ENCODE measurements at regions not wholly inside any gene's neighbourhood (a gene's known extent, or its start where the extent isn't known, plus 50 kb on each side); places are given as distances from the start of the nearest gene placed in this dataset.
"Not testable (repeated sequence)": the region's sequence is repeated elsewhere in the genome, so short reads cannot be mapped to it uniquely, and the experiment has no call there.

GRCh38 chr2:121049950-121050585 lies 234.9 kb downstream of the TFCP2L1 start:
- DNase-seq (ENCODE audit: extremely low spot score, insufficient read length, low read depth): no peak
- no peak for FAIRE-seq

GRCh38 chr2:121051311-121051710 lies 233.7 kb downstream of the TFCP2L1 start:
- FAIRE-seq (no peak), DNase-seq (ENCODE audit: extremely low spot score, insufficient read length, low read depth) (no peak)

GRCh38 chr2:121052023-121052422 lies 233.0 kb downstream of the TFCP2L1 start:
- FAIRE-seq (no peak), DNase-seq (ENCODE audit: extremely low spot score, insufficient read length, low read depth) (no peak)

- FAIRE-seq (no peak), DNase-seq (ENCODE audit: extremely low spot score, insufficient read length, low read depth) (no peak)
Observed at GRCh38 chr2:121052521-121052920, 232.5 kb downstream of the TFCP2L1 start.

- DNase-seq (ENCODE audit: extremely low spot score, insufficient read length, low read depth): no peak
- FAIRE-seq: no peak
Observed at GRCh38 chr2:121055088-121055487, 229.9 kb downstream of the TFCP2L1 start.

GRCh38 chr2:121055501-121055900 lies 229.5 kb downstream of the TFCP2L1 start:
- no peak for DNase-seq (ENCODE audit: extremely low spot score, insufficient read length, low read depth)

GRCh38 chr2:121058852-121059558 lies 226.0 kb downstream of the TFCP2L1 start:
- no peak for DNase-seq (ENCODE audit: extremely low spot score, insufficient read length, low read depth)
- no peak for FAIRE-seq

More at GRCh38 chr2:121055501-121055900, 229.5 kb downstream of the TFCP2L1 start:
- FAIRE-seq: no peak

- no peak for FAIRE-seq
- DNase-seq (ENCODE audit: extremely low spot score, insufficient read length, low read depth): no peak
Observed at GRCh38 chr2:121059651-121060649, 225.1 kb downstream of the TFCP2L1 start.

GRCh38 chr2:121061633-121062032 lies 223.4 kb downstream of the TFCP2L1 start:
- DNase-seq (ENCODE audit: extremely low spot score, insufficient read length, low read depth) (no peak), FAIRE-seq (no peak)

- FAIRE-seq: no peak
Observed at GRCh38 chr2:121063471-121063870, 221.5 kb downstream of the TFCP2L1 start.

GRCh38 chr2:121064186-121064585 lies 220.8 kb downstream of the TFCP2L1 start:
- no peak for FAIRE-seq
- DNase-seq (ENCODE audit: extremely low spot score, insufficient read length, low read depth): no peak

More at GRCh38 chr2:121063471-121063870, 221.5 kb downstream of the TFCP2L1 start:
- DNase-seq (ENCODE audit: extremely low spot score, insufficient read length, low read depth): no peak

- DNase-seq (ENCODE audit: extremely low spot score, insufficient read length, low read depth) (no peak), FAIRE-seq (no peak)
Observed at GRCh38 chr2:121065239-121065638, 219.8 kb downstream of the TFCP2L1 start.

GRCh38 chr2:121066526-121066925 lies 218.5 kb downstream of the TFCP2L1 start:
- no peak for FAIRE-seq

GRCh38 chr2:121068851-121069250 lies 216.2 kb downstream of the TFCP2L1 start:
- no peak for FAIRE-seq
- DNase-seq (ENCODE audit: extremely low spot score, insufficient read length, low read depth): no peak

More at GRCh38 chr2:121066526-121066925, 218.5 kb downstream of the TFCP2L1 start:
- DNase-seq (ENCODE audit: extremely low spot score, insufficient read length, low read depth): no peak

- no peak for DNase-seq (ENCODE audit: extremely low spot score, insufficient read length, low read depth)
- no peak for FAIRE-seq
Observed at GRCh38 chr2:121069434-121069969, 215.5 kb downstream of the TFCP2L1 start.

GRCh38 chr2:121070061-121070460 lies 214.9 kb downstream of the TFCP2L1 start:
- not testable (repeated sequence) for FAIRE-seq; DNase-seq (ENCODE audit: extremely low spot score, insufficient read length, low read depth)

GRCh38 chr2:121071034-121071504 lies 213.9 kb downstream of the TFCP2L1 start:
- no peak for DNase-seq (ENCODE audit: extremely low spot score, insufficient read length, low read depth)
- no peak for FAIRE-seq

- no peak for FAIRE-seq
- DNase-seq (ENCODE audit: extremely low spot score, insufficient read length, low read depth): no peak
Observed at GRCh38 chr2:121072784-121073183, 212.2 kb downstream of the TFCP2L1 start.

- FAIRE-seq (no peak), DNase-seq (ENCODE audit: extremely low spot score, insufficient read length, low read depth) (no peak)
Observed at GRCh38 chr2:121073320-121074210, 211.4 kb downstream of the TFCP2L1 start.

All from GM18507 (cell line).